Activated T-helper 1 cell treated with anti-CD3 and anti-CD28 coated beads, Interleukin-12 subunit alpha, Interleukin-12 subunit beta, Interleukin-2, Interleukin-4 antibody, amounts not matched to agents 30 ng/mL and 10 ng/mL and 1 ng/mL, durations not matched to agents 14 hours and 24 hours and 36 hours (primary cell): ENCODE measurements at regions not wholly inside any gene's neighbourhood (a gene's known extent, or its start where the extent isn't known, plus 50 kb on each side); places are given as distances from the start of the nearest gene placed in this dataset.

ENCODE experiments used
- DNase-seq: peaks from one replicate; pipeline ENCODE4 v3.0.0; 2021; ENCODE audit warnings: low spot score
- H3K27ac Mint-ChIP-seq: one replicate; pipeline ENCODE4 v1.8.0; 2021; ENCODE audit warnings: mild to moderate bottlenecking, mixed read lengths
- H3K27me3 Mint-ChIP-seq: one replicate; pipeline ENCODE4 v1.8.0; 2022; ENCODE audit warnings: mild to moderate bottlenecking, moderate library complexity, mixed read lengths; ENCODE audit not compliant: insufficient read depth
- H3K36me3 Mint-ChIP-seq: one replicate; pipeline ENCODE4 v1.8.0; 2021; ENCODE audit warnings: low read depth, mixed read lengths
- H3K4me1 Mint-ChIP-seq: one replicate; pipeline ENCODE4 v1.8.0; 2021; ENCODE audit warnings: low read depth, mixed read lengths
- H3K4me3 Mint-ChIP-seq: one replicate; pipeline ENCODE4 v1.8.0; 2021; ENCODE audit warnings: mild to moderate bottlenecking, moderate library complexity, mixed read lengths
- H3K9me3 Mint-ChIP-seq: one replicate; pipeline ENCODE4 v1.8.0; 2021; ENCODE audit warnings: mixed read lengths
- intact Hi-C: fragments of 100-400 bp; cut with micrococcal nuclease; formaldehyde crosslinking; loops from one replicate; pipeline ENCODE4 v1.15.1; 2024

GRCh38 chr6:26243132-26243531 is 121.9 kb upstream of the BTN3A2 start:
- Mint-ChIP-seq H3K27me3 (no peaks in the 10 kb centered on the region), H3K4me1 (peaks cover 38% of the 10 kb centered on the region), H3K4me3 (no peak overlapping the region), H3K27ac (no peak overlapping the region), H3K36me3 (peaks cover 8% of the 10 kb centered on the region), H3K9me3 (peaks cover 7% of the 10 kb centered on the region)
- DNase-seq: no peak
- intact Hi-C loops: no loop called here

- no peak overlapping the region for H3K4me3 Mint-ChIP-seq
- peaks cover 43% of the 10 kb centered on the region for H3K4me1 Mint-ChIP-seq
- H3K9me3 Mint-ChIP-seq: peaks cover 7% of the 10 kb centered on the region
- no peak overlapping the region for H3K27ac Mint-ChIP-seq
- no peak for DNase-seq
- intact Hi-C loops: no loop called here
- H3K27me3 Mint-ChIP-seq: no peaks in the 10 kb centered on the region
- peaks cover 8% of the 10 kb centered on the region for H3K36me3 Mint-ChIP-seq
Observed at GRCh38 chr6:26243752-26244151, 121.2 kb upstream of the BTN3A2 start.

GRCh38 chr6:26246058-26246457 is 118.9 kb upstream of the BTN3A2 start:
- intact Hi-C loops: no loop called here
- Mint-ChIP-seq H3K36me3 (peaks cover 4% of the 10 kb centered on the region), H3K27ac (no peak overlapping the region)

GRCh38 chr6:26246553-26246952 is 118.4 kb upstream of the BTN3A2 start:
- Mint-ChIP-seq H3K9me3 (no peaks in the 10 kb centered on the region), H3K36me3 (peaks cover 4% of the 10 kb centered on the region), H3K27me3 (peaks cover 2% of the 10 kb centered on the region), H3K27ac (no peak overlapping the region), H3K4me3 (no peak overlapping the region), H3K4me1 (peaks cover 47% of the 10 kb centered on the region)
- intact Hi-C loops: no loop called here
- no peak for DNase-seq

More at GRCh38 chr6:26246058-26246457, 118.9 kb upstream of the BTN3A2 start:
- Mint-ChIP-seq H3K27me3 (peaks cover 2% of the 10 kb centered on the region), H3K9me3 (no peaks in the 10 kb centered on the region), H3K4me3 (no peak overlapping the region), H3K4me1 (peaks cover 46% of the 10 kb centered on the region)
- no peak for DNase-seq

- no peaks in the 10 kb centered on the region for H3K9me3 Mint-ChIP-seq
- peak; percentile 45 for DNase-seq
Observed at GRCh38 chr6:26249707-26249956, 115.4 kb upstream of the BTN3A2 start.

GRCh38 chr6:26249957-26250697 is 114.9 kb upstream of the BTN3A2 start:
- intact Hi-C loops: loop anchor here (1.0 to 2.0 kb wide), 6 partner anchors 10 to 217 kb away; a partner anchor contains a TSS
- peaks cover 55% of the 10 kb centered on the region for H3K4me1 Mint-ChIP-seq
- peak overlapping the region; percentile 99 for H3K27ac Mint-ChIP-seq
- peaks cover 2% of the 10 kb centered on the region for H3K27me3 Mint-ChIP-seq
- H3K9me3 Mint-ChIP-seq: no peaks in the 10 kb centered on the region
- H3K36me3 Mint-ChIP-seq: no peaks in the 10 kb centered on the region
- DNase-seq: peak; percentile 68
- peak overlapping the region; percentile 90 for H3K4me3 Mint-ChIP-seq

More at GRCh38 chr6:26249707-26249956, 115.4 kb upstream of the BTN3A2 start:
- Mint-ChIP-seq H3K27me3 (peaks cover 2% of the 10 kb centered on the region), H3K36me3 (no peaks in the 10 kb centered on the region), H3K4me1 (peaks cover 55% of the 10 kb centered on the region), H3K27ac (peak overlapping the region; percentile 99), H3K4me3 (peak overlapping the region; percentile 90)
- intact Hi-C loops: no loop called here

GRCh38 chr6:26250698-26251044 is 114.3 kb upstream of the BTN3A2 start:
- no peak for DNase-seq
- Mint-ChIP-seq H3K27me3 (peaks cover 2% of the 10 kb centered on the region), H3K27ac (peak overlapping the region; percentile 99), H3K4me1 (peaks cover 57% of the 10 kb centered on the region), H3K9me3 (no peaks in the 10 kb centered on the region), H3K4me3 (peak overlapping the region; percentile 90), H3K36me3 (no peaks in the 10 kb centered on the region)
- intact Hi-C loops: loop anchor here (1.0 to 2.0 kb wide), 9 partner anchors 10 to 218 kb away; a partner anchor contains a TSS

GRCh38 chr6:26251354-26252076 is 113.5 kb upstream of the BTN3A2 start:
- no peaks in the 10 kb centered on the region for H3K36me3 Mint-ChIP-seq
- peak overlapping the region; percentile 90 for H3K4me3 Mint-ChIP-seq
- no peaks in the 10 kb centered on the region for H3K9me3 Mint-ChIP-seq
- peaks cover 57% of the 10 kb centered on the region for H3K4me1 Mint-ChIP-seq
- peaks cover 2% of the 10 kb centered on the region for H3K27me3 Mint-ChIP-seq
- peak overlapping the region; percentile 99 for H3K27ac Mint-ChIP-seq
- peak; percentile 78 for DNase-seq
- intact Hi-C loops: loop anchor here (1.0 to 2.0 kb wide), 6 partner anchors 20 to 219 kb away; a partner anchor contains a TSS

- Mint-ChIP-seq H3K4me1 (peaks cover 57% of the 10 kb centered on the region), H3K27me3 (peaks cover 2% of the 10 kb centered on the region), H3K36me3 (no peaks in the 10 kb centered on the region), H3K9me3 (no peaks in the 10 kb centered on the region), H3K4me3 (peak overlapping the region; percentile 90), H3K27ac (peak overlapping the region; percentile 99)
- no peak for DNase-seq
- intact Hi-C loops: no loop called here
Observed at GRCh38 chr6:26252077-26252472, 112.9 kb upstream of the BTN3A2 start.

- peaks cover 45% of the 10 kb centered on the region for H3K4me1 Mint-ChIP-seq
- no peaks in the 10 kb centered on the region for H3K9me3 Mint-ChIP-seq
- H3K27ac Mint-ChIP-seq: no peak overlapping the region
- DNase-seq: no peak
- no peak overlapping the region for H3K4me3 Mint-ChIP-seq
- intact Hi-C loops: no loop called here
- H3K36me3 Mint-ChIP-seq: no peaks in the 10 kb centered on the region
- peaks cover 2% of the 10 kb centered on the region for H3K27me3 Mint-ChIP-seq
Observed at GRCh38 chr6:26254724-26255123, 110.3 kb upstream of the BTN3A2 start.

- Mint-ChIP-seq H3K27me3 (peaks cover 3% of the 10 kb centered on the region), H3K27ac (no peak overlapping the region), H3K9me3 (no peaks in the 10 kb centered on the region), H3K4me3 (no peak overlapping the region), H3K4me1 (peaks cover 23% of the 10 kb centered on the region), H3K36me3 (no peaks in the 10 kb centered on the region)
- DNase-seq: no peak
- intact Hi-C loops: no loop called here
Observed at GRCh38 chr6:26257272-26257671, 107.7 kb upstream of the BTN3A2 start.

GRCh38 chr6:26258212-26258977 is 106.6 kb upstream of the BTN3A2 start:
- no peak overlapping the region for H3K4me3 Mint-ChIP-seq
- intact Hi-C loops: no loop called here
- H3K27ac Mint-ChIP-seq: no peak overlapping the region

GRCh38 chr6:26260110-26260637 is 104.8 kb upstream of the BTN3A2 start:
- Mint-ChIP-seq H3K27me3 (peaks cover 3% of the 10 kb centered on the region), H3K27ac (no peak overlapping the region)

More at GRCh38 chr6:26258212-26258977, 106.6 kb upstream of the BTN3A2 start:
- no peak for DNase-seq
- Mint-ChIP-seq H3K27me3 (peaks cover 3% of the 10 kb centered on the region), H3K36me3 (no peaks in the 10 kb centered on the region), H3K4me1 (peaks cover 12% of the 10 kb centered on the region), H3K9me3 (no peaks in the 10 kb centered on the region)

More at GRCh38 chr6:26260110-26260637, 104.8 kb upstream of the BTN3A2 start:
- Mint-ChIP-seq H3K4me1 (peaks cover 1% of the 10 kb centered on the region), H3K9me3 (no peaks in the 10 kb centered on the region), H3K4me3 (no peak overlapping the region), H3K36me3 (no peaks in the 10 kb centered on the region)
- no peak for DNase-seq
- intact Hi-C loops: no loop called here
